ENCODE measurements at regions not wholly inside any gene's neighbourhood (a gene's known extent, or its start where the extent isn't known, plus 50 kb on each side); places are given as distances from the start of the nearest gene placed in this dataset.

GRCh38 chr13:107244241-107244640, 676.3 kb upstream of the ARGLU1 start:
- TF ChIP-seq ELK4 (IDR thresholded peaks at IDR 0.05; ENCODE audit: borderline replicate concordance, low read depth, low read length), result no peak
- TF ChIP-seq ZNF433 (tag by site-specific recombination; IDR thresholded peaks at IDR 0.05; ENCODE audit: low read depth), result no peak
- TF ChIP-seq ZBTB11 (tag by site-specific recombination; conservative IDR thresholded peaks at IDR 0.05; ENCODE audit: low read depth), result no peak
- no peak for TF ChIP-seq ZNF155 (tag by site-specific recombination; IDR thresholded peaks at IDR 0.05)
- TF ChIP-seq ZNF660 (tag by site-specific recombination; IDR thresholded peaks at IDR 0.05), result no peak
- no peak for TF ChIP-seq ZNF239 (tag by site-specific recombination; IDR thresholded peaks at IDR 0.05)
- TF ChIP-seq PBX3 (CRISPR knock-in tag; IDR thresholded peaks at IDR 0.05), result no peak
- TF ChIP-seq ZNF76 (tag by site-specific recombination; IDR thresholded peaks at IDR 0.05; ENCODE audit: borderline replicate concordance, low read depth), result no peak
- no peak for TF ChIP-seq ZNF302 (tag by site-specific recombination; IDR thresholded peaks at IDR 0.05; ENCODE audit: low read depth)
- TF ChIP-seq ZNF776 (tag by site-specific recombination; IDR thresholded peaks at IDR 0.05; ENCODE audit: borderline replicate concordance), result no peak
- TF ChIP-seq KLF7 (tag by site-specific recombination; IDR thresholded peaks at IDR 0.05; ENCODE audit: borderline replicate concordance), result no peak
- TF ChIP-seq ZNF692 (tag by site-specific recombination; IDR thresholded peaks at IDR 0.05), result no peak
- no peak for TF ChIP-seq ZBTB8A (tag by site-specific recombination; IDR thresholded peaks at IDR 0.05)
- no peak for TF ChIP-seq MEIS1 (CRISPR knock-in tag; IDR thresholded peaks at IDR 0.05; ENCODE audit: borderline replicate concordance)
- no peak for TF ChIP-seq ZNF114 (tag by site-specific recombination; IDR thresholded peaks at IDR 0.05)
- no peak for TF ChIP-seq SP3 (tag by site-specific recombination; IDR thresholded peaks at IDR 0.05)
- no peak for TF ChIP-seq ZNF2 (tag by site-specific recombination; IDR thresholded peaks at IDR 0.05)
- H3K4me3 ChIP-seq (ENCODE audit: low read depth, low read length), result no peak overlapping the region
- H3K27ac ChIP-seq (ENCODE audit: extremely low read depth, low read depth, low read length), result no peak overlapping the region
- CTCF ChIA-PET, result no interaction called here
- H3K4me1 ChIP-seq (ENCODE audit: control insufficient read depth, insufficient read depth, low read length), result no peaks in the 10 kb centered on the region
- POLR2A ChIA-PET, result no interaction called here
- no peaks in the 10 kb centered on the region for H3K9me3 ChIP-seq (ENCODE audit: control insufficient read depth, insufficient read depth, low read depth, low read length)
- no peaks in the 10 kb centered on the region for H3K36me3 ChIP-seq (ENCODE audit: control insufficient read depth in 2 of 2, insufficient read depth in 1 of 2, low read length in 2 of 2)

GRCh38 chr13:107242138-107242537, 674.2 kb upstream of the ARGLU1 start:
- no peaks in the 10 kb centered on the region for H3K9me3 ChIP-seq (ENCODE audit: control insufficient read depth, insufficient read depth, low read depth, low read length)
- no peak overlapping the region for H3K27ac ChIP-seq (ENCODE audit: extremely low read depth, low read depth, low read length)
- H3K4me3 ChIP-seq (ENCODE audit: low read depth, low read length), result no peak overlapping the region
- ChIA-PET POLR2A (no interaction called here), CTCF (no interaction called here)
- H3K36me3 ChIP-seq (ENCODE audit: control insufficient read depth in 2 of 2, insufficient read depth in 1 of 2, low read length in 2 of 2), result no peaks in the 10 kb centered on the region
- no peaks in the 10 kb centered on the region for H3K4me1 ChIP-seq (ENCODE audit: control insufficient read depth, insufficient read depth, low read length)
- TF ChIP-seq ZNF146 (tag by site-specific recombination; IDR thresholded peaks at IDR 0.05) (no peak), ZNF354C (tag by site-specific recombination; IDR thresholded peaks at IDR 0.05; ENCODE audit: borderline replicate concordance, low read depth) (no peak), ZNF175 (tag by site-specific recombination; IDR thresholded peaks at IDR 0.05) (no peak), ZNF501 (tag by site-specific recombination; IDR thresholded peaks at IDR 0.05) (no peak), PRDM4 (tag by site-specific recombination; IDR thresholded peaks at IDR 0.05) (no peak), ZNF274 (IDR thresholded peaks at IDR 0.05; ENCODE audit: low read length) (no peak), ZNF274 (tag by site-specific recombination; IDR thresholded peaks at IDR 0.05; ENCODE audit: borderline replicate concordance) (no peak)
